ENCODE measurements at regions not wholly inside any gene's neighbourhood (a gene's known extent, or its start where the extent isn't known, plus 50 kb on each side); places are given as distances from the start of the nearest gene placed in this dataset.

DNA sequence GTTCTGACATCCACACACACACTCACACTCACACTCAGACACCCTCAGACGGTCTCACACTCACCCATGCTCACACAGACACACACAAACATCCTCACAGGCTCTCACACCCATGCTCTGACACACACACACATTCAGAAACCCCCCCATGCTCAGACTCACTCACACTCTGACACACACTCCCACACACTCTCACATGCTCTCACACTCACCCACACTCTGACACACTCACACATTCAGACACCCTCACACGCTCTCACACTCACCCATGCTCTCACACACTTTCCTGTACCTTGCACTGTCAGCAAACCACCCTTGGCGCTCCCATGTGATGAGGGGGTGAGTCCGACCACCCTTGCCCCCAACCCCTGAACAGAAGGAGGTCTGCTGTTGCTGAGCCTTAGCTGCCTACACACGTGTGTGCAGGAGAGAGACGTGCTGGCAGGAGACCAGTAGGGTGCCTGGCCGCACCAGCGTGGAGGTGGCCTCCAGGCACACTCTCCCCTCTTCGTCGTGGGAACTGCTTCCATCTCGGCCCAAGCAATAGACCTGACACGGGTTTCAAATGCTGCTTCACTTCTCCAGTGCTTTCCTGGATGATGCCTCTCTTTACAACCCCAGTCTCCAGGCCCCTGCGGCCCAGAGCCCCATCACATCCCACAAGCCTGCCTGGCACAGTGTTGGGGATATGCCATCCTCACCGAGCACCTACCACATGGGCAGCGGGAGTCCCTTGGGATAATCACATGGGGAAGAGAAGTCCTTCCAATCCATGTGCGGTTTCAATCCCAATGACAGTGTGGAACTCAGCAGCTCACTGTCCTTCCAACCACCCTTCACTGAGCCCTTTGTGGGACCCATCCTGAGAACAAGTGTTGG is 267.8 kb upstream of the FOXF1 start:
- Histone ChIP-seq H3K9me3 (ENCODE audit: insufficient read depth, low read depth, low read length) (no peaks in the 10 kb centered on the region), H3K4me2 (ENCODE audit: low read length) (no peak overlapping the region), H4K20me1 (ENCODE audit: insufficient read depth, low read length) (no peaks in the 10 kb centered on the region), H3K36me3 (ENCODE audit: insufficient read depth, low read length) (no peaks in the 10 kb centered on the region), H3K79me2 (ENCODE audit: insufficient read depth, low read length) (no peaks in the 10 kb centered on the region), H2AFZ (ENCODE audit: low read depth, low read length) (no peak overlapping the region), H3K27ac (ENCODE audit: low read depth, low read length) (no peak overlapping the region), H3K4me1 (ENCODE audit: insufficient read depth, low read length) (no peaks in the 10 kb centered on the region), H3K4me3 (ENCODE audit: insufficient read depth, low read depth, low read length) (no peak overlapping the region), H3K9ac (ENCODE audit: low read length) (no peak overlapping the region), H3K27me3 (ENCODE audit: insufficient read depth, low read length) (peaks cover 24% of the 10 kb centered on the region)
- no peak for FAIRE-seq
- peaks cover 4% of the 10 kb centered on the region for H3K9me3 Mint-ChIP-seq (ENCODE audit: unreplicated experiment)
- no peak for TF ChIP-seq EZH2 (IDR thresholded peaks at IDR 0.05; ENCODE audit: insufficient read depth, low read length)
- TF ChIP-seq, protein P1, sequence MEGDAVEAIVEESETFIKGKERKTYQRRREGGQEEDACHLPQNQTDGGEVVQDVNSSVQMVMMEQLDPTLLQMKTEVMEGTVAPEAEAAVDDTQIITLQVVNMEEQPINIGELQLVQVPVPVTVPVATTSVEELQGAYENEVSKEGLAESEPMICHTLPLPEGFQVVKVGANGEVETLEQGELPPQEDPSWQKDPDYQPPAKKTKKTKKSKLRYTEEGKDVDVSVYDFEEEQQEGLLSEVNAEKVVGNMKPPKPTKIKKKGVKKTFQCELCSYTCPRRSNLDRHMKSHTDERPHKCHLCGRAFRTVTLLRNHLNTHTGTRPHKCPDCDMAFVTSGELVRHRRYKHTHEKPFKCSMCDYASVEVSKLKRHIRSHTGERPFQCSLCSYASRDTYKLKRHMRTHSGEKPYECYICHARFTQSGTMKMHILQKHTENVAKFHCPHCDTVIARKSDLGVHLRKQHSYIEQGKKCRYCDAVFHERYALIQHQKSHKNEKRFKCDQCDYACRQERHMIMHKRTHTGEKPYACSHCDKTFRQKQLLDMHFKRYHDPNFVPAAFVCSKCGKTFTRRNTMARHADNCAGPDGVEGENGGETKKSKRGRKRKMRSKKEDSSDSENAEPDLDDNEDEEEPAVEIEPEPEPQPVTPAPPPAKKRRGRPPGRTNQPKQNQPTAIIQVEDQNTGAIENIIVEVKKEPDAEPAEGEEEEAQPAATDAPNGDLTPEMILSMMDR (IDR thresholded peaks at IDR 0.05; ENCODE audit: insufficient read depth, low read depth, low read length), result no peak
- H3K27ac Mint-ChIP-seq (ENCODE audit: unreplicated experiment), result no peak overlapping the region
- H3K4me3 Mint-ChIP-seq (ENCODE audit: unreplicated experiment), result no peak overlapping the region
- DNase-seq (ENCODE audit: low read depth), result no peak
- H3K4me1 Mint-ChIP-seq (ENCODE audit: low read depth, unreplicated experiment), result no peaks in the 10 kb centered on the region
- peaks cover 55% of the 10 kb centered on the region for H3K27me3 Mint-ChIP-seq (ENCODE audit: low read depth, unreplicated experiment)
- H3K36me3 Mint-ChIP-seq (ENCODE audit: low read depth, unreplicated experiment), result no peaks in the 10 kb centered on the region

DNA sequence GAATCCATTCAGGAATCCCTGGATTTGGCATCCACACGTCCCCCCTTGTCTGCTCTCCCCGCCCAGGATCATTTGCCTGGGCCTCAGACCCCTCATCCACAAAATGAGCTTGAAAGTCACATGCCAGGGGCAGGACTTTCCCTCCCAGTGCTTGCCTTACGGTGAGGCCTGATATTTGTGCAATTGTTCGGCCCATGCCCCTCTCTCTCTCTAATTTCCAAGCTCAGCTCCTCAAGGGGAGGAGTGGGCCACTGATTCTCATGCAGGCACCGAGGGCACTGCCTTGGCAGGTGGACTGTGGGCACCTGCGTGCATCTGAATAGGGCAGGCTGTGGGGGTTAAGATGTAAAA is 267.2 kb upstream of the FOXF1 start:
- Mint-ChIP-seq H3K36me3 (ENCODE audit: low read depth, unreplicated experiment) (no peaks in the 10 kb centered on the region), H3K27ac (ENCODE audit: unreplicated experiment) (no peak overlapping the region), H3K4me3 (ENCODE audit: unreplicated experiment) (no peak overlapping the region), H3K9me3 (ENCODE audit: unreplicated experiment) (peaks cover 4% of the 10 kb centered on the region), H3K4me1 (ENCODE audit: low read depth, unreplicated experiment) (no peaks in the 10 kb centered on the region), H3K27me3 (ENCODE audit: low read depth, unreplicated experiment) (peaks cover 59% of the 10 kb centered on the region)
- no peaks in the 10 kb centered on the region for H3K36me3 ChIP-seq (ENCODE audit: insufficient read depth, low read length)
- no peaks in the 10 kb centered on the region for H3K9me3 ChIP-seq (ENCODE audit: insufficient read depth, low read depth, low read length)
- H3K4me1 ChIP-seq (ENCODE audit: insufficient read depth, low read length), result no peaks in the 10 kb centered on the region
- DNase-seq (ENCODE audit: low read depth) (no peak), FAIRE-seq (no peak)
- no peak overlapping the region for H3K27ac ChIP-seq (ENCODE audit: low read depth, low read length)
- no peak overlapping the region for H3K4me3 ChIP-seq (ENCODE audit: insufficient read depth, low read depth, low read length)
- no peak for TF ChIP-seq EZH2 (IDR thresholded peaks at IDR 0.05; ENCODE audit: insufficient read depth, low read length)
- TF ChIP-seq, protein P1 (IDR thresholded peaks at IDR 0.05; ENCODE audit: insufficient read depth, low read depth, low read length), result no peak
- no peaks in the 10 kb centered on the region for H4K20me1 ChIP-seq (ENCODE audit: insufficient read depth, low read length)
- H3K27me3 ChIP-seq (ENCODE audit: insufficient read depth, low read length), result peaks cover 27% of the 10 kb centered on the region
- H3K9ac ChIP-seq (ENCODE audit: low read length), result no peak overlapping the region
- H3K79me2 ChIP-seq (ENCODE audit: insufficient read depth, low read length), result no peaks in the 10 kb centered on the region
- H2AFZ ChIP-seq (ENCODE audit: low read depth, low read length), result no peak overlapping the region
- no peak overlapping the region for H3K4me2 ChIP-seq (ENCODE audit: low read length)

DNA sequence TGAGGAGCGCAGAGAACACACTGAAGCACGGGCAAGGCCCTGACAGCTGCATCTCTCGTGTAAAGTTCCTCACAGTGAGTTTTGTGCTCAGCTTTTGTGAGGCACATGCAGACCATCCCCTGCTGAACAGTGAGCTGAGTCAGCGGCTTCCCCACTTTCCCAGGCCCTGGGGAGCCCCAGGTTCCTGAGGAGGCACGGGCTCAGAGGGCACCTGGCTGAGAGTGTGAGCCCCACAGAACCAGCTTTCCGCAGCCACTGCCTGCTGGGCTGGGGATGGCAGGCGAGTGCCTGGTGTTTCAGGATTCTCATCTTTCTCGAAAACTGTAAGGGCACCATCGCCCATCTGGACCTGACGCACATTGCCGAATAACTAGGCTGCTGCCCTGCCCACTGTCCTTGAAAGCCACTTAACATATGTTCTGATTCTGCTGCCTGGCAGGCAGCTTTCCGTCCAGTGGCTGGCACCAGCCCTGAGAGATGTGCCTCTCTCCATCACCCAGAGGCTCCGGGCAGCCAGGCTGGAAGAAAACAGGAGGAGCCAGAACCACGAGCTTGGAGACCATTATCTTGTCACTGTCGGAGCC is 266.7 kb upstream of the FOXF1 start:
- no peaks in the 10 kb centered on the region for H3K4me1 Mint-ChIP-seq (ENCODE audit: low read depth, unreplicated experiment)
- H3K9ac ChIP-seq (ENCODE audit: low read length), result no peak overlapping the region
- no peak overlapping the region for H3K27ac ChIP-seq (ENCODE audit: low read depth, low read length)
- H3K36me3 Mint-ChIP-seq (ENCODE audit: low read depth, unreplicated experiment), result no peaks in the 10 kb centered on the region
- no peak overlapping the region for H3K4me3 Mint-ChIP-seq (ENCODE audit: unreplicated experiment)
- H3K9me3 ChIP-seq (ENCODE audit: insufficient read depth, low read depth, low read length), result no peaks in the 10 kb centered on the region
- no peak overlapping the region for H3K4me2 ChIP-seq (ENCODE audit: low read length)
- no peak overlapping the region for H3K27ac Mint-ChIP-seq (ENCODE audit: unreplicated experiment)
- peaks cover 4% of the 10 kb centered on the region for H3K9me3 Mint-ChIP-seq (ENCODE audit: unreplicated experiment)
- no peak for FAIRE-seq
- H3K4me1 ChIP-seq (ENCODE audit: insufficient read depth, low read length), result no peaks in the 10 kb centered on the region
- TF ChIP-seq EZH2 (IDR thresholded peaks at IDR 0.05; ENCODE audit: insufficient read depth, low read length), result no peak
- TF ChIP-seq, protein P1 (IDR thresholded peaks at IDR 0.05; ENCODE audit: insufficient read depth, low read depth, low read length), result no peak
- peaks cover 63% of the 10 kb centered on the region for H3K27me3 Mint-ChIP-seq (ENCODE audit: low read depth, unreplicated experiment)
- H2AFZ ChIP-seq (ENCODE audit: low read depth, low read length), result no peak overlapping the region
- no peak for DNase-seq (ENCODE audit: low read depth)
- no peak overlapping the region for H3K4me3 ChIP-seq (ENCODE audit: insufficient read depth, low read depth, low read length)
- no peaks in the 10 kb centered on the region for H4K20me1 ChIP-seq (ENCODE audit: insufficient read depth, low read length)
- peaks cover 27% of the 10 kb centered on the region for H3K27me3 ChIP-seq (ENCODE audit: insufficient read depth, low read length)
- no peaks in the 10 kb centered on the region for H3K79me2 ChIP-seq (ENCODE audit: insufficient read depth, low read length)
- no peaks in the 10 kb centered on the region for H3K36me3 ChIP-seq (ENCODE audit: insufficient read depth, low read length)

Measured in astrocyte (in vitro differentiated cells and primary cell).